Left lung (tissue), 4 donors: ENCODE measurements at regions not wholly inside any gene's neighbourhood (a gene's known extent, or its start where the extent isn't known, plus 50 kb on each side); places are given as distances from the start of the nearest gene placed in this dataset.
"Not testable (repeated sequence)": the region's sequence is repeated elsewhere in the genome, so short reads cannot be mapped to it uniquely, and the experiment has no call there.

Source experiments
- ATAC-seq: fragments of 200-7000 bp; cut with Tn5 transposase; one replicate; pipeline ENCODE4 v1.9.1; 2020; ENCODE audit warnings: moderate library complexity
- DNase-seq, 4 donors: peaks; one replicate each; pipeline ENCODE4 v3.0.0-alpha.2; 2013 to 2020
- H3K27ac ChIP-seq, 2 donors: fragments of 200-600 bp; sonication (generic) in 1 of 2; one replicate each; pipeline versions ENCODE4 v1.5.0 to v1.8.0; 2020 to 2021
- H3K27me3 ChIP-seq, 2 donors: fragments of 200-600 bp; sonication (generic) in 1 of 2; one replicate each; pipeline versions ENCODE4 v1.5.0 to v1.8.0; 2020 to 2021
- H3K36me3 ChIP-seq, 2 donors: fragments of 200-600 bp; sonication (generic) in 1 of 2; one replicate each; pipeline versions ENCODE4 v1.5.0 to v1.8.0; 2020 to 2021
- H3K4me1 ChIP-seq, 2 donors: fragments of 200-600 bp; one replicate each; pipeline ENCODE4 v1.8.0; 2021
- H3K4me3 ChIP-seq, 2 donors: fragments of 200-600 bp; sonication (generic) in 1 of 2; one replicate each; pipeline versions ENCODE4 v1.5.0 to v1.8.0; 2020 to 2021; ENCODE audit warnings: mild to moderate bottlenecking in 1 of 2
- H3K9me3 ChIP-seq, 2 donors: fragments of 200-600 bp; sonication (generic) in 1 of 2; one replicate each; pipeline versions ENCODE4 v1.5.0 to v1.8.0; 2020 to 2021
- intact Hi-C, 2 donors: fragments of 100-400 bp; cut with DNase I; formaldehyde crosslinking; loops; one replicate each; pipeline versions ENCODE4 v1.11.2 to v1.14.2; 2022
- TF ChIP-seq, protein P1 (sequence below), 2 donors: fragments of 200-600 bp; sonication (generic) in 1 of 2; IDR thresholded peaks; one replicate each; pipeline versions ENCODE4 v1.5.0 to v1.8.0; 2021; ENCODE audit warnings: antibody characterized with exemption in 2 of 2
- donor health status: DM: no; HTN: yes; CAD: no.
- donor health status: DM: no; HTN: no; CAD: no.

DNA sequence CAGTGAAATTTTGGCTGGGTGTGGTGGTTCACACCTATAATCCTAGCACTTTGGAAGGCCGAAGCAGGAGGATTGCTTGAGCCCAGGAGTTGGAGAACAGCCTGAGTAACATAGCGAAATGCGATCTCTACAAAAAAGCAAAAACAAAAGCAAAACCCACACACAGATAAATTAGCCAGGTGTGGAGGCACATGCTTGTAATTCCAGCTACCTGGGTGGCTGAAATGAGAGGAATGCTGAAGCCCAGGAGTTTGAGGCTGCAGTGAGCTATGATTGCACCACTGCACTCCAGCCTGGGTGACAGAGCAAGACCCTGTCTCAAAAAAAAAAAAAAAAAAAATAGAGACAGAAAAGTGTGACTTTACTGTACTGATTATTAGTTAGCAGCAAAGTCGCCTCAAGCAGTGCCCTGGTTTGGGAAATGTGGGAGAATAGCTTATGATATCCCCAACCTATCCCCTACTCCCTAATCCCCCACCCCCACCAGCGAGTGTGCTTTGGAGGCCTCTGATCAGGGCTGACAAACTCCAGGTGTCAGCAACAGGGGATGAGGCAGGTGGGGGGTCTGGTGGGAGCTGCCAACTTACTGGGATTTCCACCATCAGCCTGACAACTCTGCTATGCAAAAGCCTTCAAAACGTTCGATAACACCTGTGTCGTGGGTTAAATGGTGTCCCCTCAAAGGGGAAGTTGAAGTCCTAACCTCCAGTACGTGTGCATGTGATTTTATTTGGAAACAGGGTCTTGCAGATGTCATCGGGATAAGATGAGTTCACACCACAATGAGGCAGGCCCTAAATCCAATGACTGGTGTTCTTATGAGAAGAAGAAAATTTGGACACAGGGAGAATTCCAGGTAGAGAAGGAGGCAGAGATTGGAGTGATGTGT, 124.7 kb upstream of the SDK1 start:
- H3K9me3 ChIP-seq: no peaks in the 10 kb centered on the region
- peaks cover 0 to 4% of the 10 kb centered on the region in 2 donors for H3K27me3 ChIP-seq
- no peak overlapping the region for H3K27ac ChIP-seq
- intact Hi-C loops: no loop called here
- ATAC-seq: no peak
- DNase-seq: no peak
- no peaks in the 10 kb centered on the region for H3K4me1 ChIP-seq
- no peaks in the 10 kb centered on the region for H3K36me3 ChIP-seq
- TF ChIP-seq, protein P1, sequence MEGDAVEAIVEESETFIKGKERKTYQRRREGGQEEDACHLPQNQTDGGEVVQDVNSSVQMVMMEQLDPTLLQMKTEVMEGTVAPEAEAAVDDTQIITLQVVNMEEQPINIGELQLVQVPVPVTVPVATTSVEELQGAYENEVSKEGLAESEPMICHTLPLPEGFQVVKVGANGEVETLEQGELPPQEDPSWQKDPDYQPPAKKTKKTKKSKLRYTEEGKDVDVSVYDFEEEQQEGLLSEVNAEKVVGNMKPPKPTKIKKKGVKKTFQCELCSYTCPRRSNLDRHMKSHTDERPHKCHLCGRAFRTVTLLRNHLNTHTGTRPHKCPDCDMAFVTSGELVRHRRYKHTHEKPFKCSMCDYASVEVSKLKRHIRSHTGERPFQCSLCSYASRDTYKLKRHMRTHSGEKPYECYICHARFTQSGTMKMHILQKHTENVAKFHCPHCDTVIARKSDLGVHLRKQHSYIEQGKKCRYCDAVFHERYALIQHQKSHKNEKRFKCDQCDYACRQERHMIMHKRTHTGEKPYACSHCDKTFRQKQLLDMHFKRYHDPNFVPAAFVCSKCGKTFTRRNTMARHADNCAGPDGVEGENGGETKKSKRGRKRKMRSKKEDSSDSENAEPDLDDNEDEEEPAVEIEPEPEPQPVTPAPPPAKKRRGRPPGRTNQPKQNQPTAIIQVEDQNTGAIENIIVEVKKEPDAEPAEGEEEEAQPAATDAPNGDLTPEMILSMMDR (IDR thresholded peaks at IDR 0.05): no peak
- no peak overlapping the region for H3K4me3 ChIP-seq

DNA sequence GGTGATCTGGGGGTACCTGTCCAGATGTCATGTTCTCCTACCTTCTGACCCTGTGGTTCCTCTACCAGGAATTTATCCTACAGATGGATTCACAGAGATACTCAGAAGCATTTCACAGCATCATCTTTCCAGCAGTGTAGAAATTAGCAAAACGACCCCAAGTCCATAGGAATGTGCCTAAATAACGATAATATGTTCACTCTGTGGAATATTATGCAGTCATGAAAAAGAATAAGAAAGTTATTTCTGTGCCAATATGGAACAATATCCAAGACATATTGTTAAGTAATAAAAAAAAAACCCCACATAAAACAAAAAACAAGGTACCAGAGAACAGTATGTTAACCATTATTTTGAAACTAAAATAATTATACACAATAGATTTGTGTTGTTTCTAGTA, 123.8 kb upstream of the SDK1 start:
- intact Hi-C loops: no loop called here
- no peaks in the 10 kb centered on the region for H3K36me3 ChIP-seq
- TF ChIP-seq, protein P1 (IDR thresholded peaks at IDR 0.05): no peak

DNA sequence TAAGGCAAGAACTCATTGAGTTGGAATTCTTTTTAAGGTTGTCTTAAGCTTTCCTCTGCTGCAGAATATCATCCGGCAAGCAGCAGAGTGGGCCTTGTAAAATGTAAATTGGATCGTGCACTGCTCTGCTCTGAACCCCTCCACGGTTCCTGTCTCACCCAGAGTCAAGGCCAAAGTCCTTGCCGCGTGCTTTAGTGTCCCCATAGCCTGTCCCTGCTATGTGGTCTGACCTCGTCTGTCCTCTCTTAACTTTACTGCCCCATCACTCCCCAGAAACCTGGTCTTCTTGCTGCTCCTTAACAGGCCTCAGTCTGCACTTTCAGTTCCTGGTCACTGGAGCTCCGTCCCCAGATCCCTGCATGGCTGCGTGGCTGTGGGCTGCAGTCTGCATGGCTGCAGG, 121.6 kb upstream of the SDK1 start:
- no peak for DNase-seq
- H3K4me3 ChIP-seq: no peak overlapping the region
- no peak for ATAC-seq
- intact Hi-C loops: no loop called here
- TF ChIP-seq, protein P1 (IDR thresholded peaks at IDR 0.05): no peak
- no peaks in the 10 kb centered on the region for H3K36me3 ChIP-seq
- peaks cover 0 to 7% of the 10 kb centered on the region in 2 donors for H3K9me3 ChIP-seq
- no peak overlapping the region for H3K27ac ChIP-seq
- peaks cover 0 to 4% of the 10 kb centered on the region in 2 donors for H3K27me3 ChIP-seq
- H3K4me1 ChIP-seq: no peaks in the 10 kb centered on the region

More for the DNA sequence above, 123.8 kb upstream of the SDK1 start:
- Histone ChIP-seq H3K4me3 (no peak overlapping the region), H3K9me3 (no peaks in the 10 kb centered on the region), H3K27me3 (peaks cover 0 to 4% of the 10 kb centered on the region in 2 donors), H3K27ac (no peak overlapping the region), H3K4me1 (no peaks in the 10 kb centered on the region)
- ATAC-seq: no peak
- no peak for DNase-seq

DNA sequence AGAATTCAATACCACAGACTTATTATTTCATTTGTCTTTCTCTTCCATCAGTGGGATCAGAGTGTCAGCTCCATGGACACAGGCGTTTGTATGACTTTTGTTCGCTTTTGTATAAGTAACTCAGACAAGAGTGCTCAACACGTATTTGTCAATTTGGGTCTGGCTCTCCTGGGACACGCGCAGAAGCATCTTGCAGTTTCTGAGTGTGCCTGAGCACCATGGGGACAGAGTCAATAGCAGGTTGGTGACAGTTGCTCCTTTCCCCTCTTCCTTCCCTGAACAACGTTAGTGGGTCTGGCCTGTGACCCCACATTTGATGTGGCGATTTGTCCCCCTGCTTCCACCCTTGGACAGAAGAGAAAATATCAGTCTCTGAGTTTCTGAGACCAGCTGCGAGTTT, 120.4 kb upstream of the SDK1 start:
- no peak for DNase-seq
- H3K4me3 ChIP-seq: no peak overlapping the region
- H3K27me3 ChIP-seq: no peaks in the 10 kb centered on the region
- TF ChIP-seq, protein P1 (IDR thresholded peaks at IDR 0.05): no peak
- H3K9me3 ChIP-seq: peaks cover 0 to 7% of the 10 kb centered on the region in 2 donors
- intact Hi-C loops: no loop called here
- ATAC-seq: no peak
- H3K27ac ChIP-seq: no peak overlapping the region
- H3K36me3 ChIP-seq: no peaks in the 10 kb centered on the region
- H3K4me1 ChIP-seq: no peaks in the 10 kb centered on the region

DNA sequence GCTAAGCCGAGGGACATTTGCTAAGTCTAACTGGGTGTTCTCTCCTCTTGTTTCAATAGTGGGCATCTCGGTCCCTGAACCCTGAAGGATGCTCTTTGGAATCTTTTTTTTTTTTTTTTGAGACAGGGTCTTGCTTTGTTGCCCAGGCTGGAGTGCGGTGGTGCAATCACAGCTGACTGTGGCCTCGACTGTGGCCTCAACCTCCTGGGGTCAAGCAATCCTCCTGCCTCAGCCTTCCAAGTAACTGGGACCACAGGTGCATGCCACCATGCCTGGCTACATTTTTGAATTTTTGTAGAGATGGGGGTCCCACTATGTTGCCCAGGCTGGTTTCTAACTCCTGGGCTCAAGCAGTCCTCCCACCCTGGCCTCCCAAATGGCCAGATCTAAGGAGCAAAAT, 119.0 kb upstream of the SDK1 start:
- intact Hi-C loops, H3K4me3 ChIP-seq: not testable (repeated sequence)

More for the DNA sequence above, 119.0 kb upstream of the SDK1 start:
- ATAC-seq, DNase-seq, H3K9me3 ChIP-seq, H3K36me3 ChIP-seq, H3K27ac ChIP-seq, H3K27me3 ChIP-seq, H3K4me1 ChIP-seq: not testable (repeated sequence)
